Epithelial cell of proximal tubule (primary cell): ENCODE measurements at regions not wholly inside any gene's neighbourhood (a gene's known extent, or its start where the extent isn't known, plus 50 kb on each side); places are given as distances from the start of the nearest gene placed in this dataset.

Experiments
- DNase-seq: peaks from one replicate; pipeline ENCODE4 v3.0.0-alpha.2; 2011; ENCODE audit warnings: low read depth
- H3K4me3 ChIP-seq: 2 replicates; pipeline ENCODE4 v1.5.1; 2011; ENCODE audit warnings: low read depth, mild to moderate bottlenecking, low read length
- TF ChIP-seq, protein P1 (sequence below): conservative IDR thresholded peaks from 2 replicates; pipeline ENCODE4 v1.5.1; 2012; ENCODE audit warnings: low read depth, mild to moderate bottlenecking, low read length

DNA sequence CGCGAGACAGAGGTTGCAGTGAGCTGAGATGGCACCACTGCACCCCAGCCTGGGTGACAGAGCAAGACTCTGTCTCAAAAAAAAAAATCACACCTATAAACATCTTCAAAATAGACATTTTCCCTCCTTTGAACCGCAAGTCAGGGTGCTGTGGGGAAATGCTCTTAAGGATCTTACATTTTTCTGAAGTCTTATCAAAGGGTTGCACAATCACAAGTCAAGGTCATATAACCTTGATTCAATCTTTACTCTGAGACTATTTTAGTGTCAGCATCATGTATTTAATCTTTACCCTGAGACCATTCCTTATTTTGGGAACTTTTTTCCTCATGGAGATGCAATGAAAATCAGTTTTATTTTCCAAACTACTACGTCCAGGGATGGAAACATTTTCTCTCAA, 62.8 kb upstream of the RANBP3L start:
- TF ChIP-seq, protein P1, sequence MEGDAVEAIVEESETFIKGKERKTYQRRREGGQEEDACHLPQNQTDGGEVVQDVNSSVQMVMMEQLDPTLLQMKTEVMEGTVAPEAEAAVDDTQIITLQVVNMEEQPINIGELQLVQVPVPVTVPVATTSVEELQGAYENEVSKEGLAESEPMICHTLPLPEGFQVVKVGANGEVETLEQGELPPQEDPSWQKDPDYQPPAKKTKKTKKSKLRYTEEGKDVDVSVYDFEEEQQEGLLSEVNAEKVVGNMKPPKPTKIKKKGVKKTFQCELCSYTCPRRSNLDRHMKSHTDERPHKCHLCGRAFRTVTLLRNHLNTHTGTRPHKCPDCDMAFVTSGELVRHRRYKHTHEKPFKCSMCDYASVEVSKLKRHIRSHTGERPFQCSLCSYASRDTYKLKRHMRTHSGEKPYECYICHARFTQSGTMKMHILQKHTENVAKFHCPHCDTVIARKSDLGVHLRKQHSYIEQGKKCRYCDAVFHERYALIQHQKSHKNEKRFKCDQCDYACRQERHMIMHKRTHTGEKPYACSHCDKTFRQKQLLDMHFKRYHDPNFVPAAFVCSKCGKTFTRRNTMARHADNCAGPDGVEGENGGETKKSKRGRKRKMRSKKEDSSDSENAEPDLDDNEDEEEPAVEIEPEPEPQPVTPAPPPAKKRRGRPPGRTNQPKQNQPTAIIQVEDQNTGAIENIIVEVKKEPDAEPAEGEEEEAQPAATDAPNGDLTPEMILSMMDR: no peak
- H3K4me3 ChIP-seq: no peak overlapping the region
- DNase-seq: no peak

DNA sequence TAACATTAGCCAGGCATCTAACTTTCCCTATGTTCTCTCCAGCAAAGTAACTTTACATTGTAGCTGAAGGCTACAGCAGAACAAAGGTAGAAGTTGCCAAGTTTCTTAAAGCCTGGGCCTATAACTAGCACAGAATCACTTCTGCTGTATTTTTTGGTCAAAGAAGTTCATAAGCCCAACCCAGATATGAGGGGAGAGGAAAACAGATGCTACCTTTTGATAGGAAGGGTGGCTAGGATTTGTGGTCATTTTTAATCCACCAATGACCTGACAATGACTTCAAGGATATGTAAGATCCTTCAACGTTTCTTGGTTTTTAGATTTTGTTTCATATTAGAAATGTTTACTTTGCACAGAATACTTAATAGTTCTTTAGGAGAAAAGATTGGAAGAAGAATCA, 64.2 kb upstream of the RANBP3L start:
- H3K4me3 ChIP-seq: no peak overlapping the region
- DNase-seq: no peak
- TF ChIP-seq, protein P1: no peak

DNA sequence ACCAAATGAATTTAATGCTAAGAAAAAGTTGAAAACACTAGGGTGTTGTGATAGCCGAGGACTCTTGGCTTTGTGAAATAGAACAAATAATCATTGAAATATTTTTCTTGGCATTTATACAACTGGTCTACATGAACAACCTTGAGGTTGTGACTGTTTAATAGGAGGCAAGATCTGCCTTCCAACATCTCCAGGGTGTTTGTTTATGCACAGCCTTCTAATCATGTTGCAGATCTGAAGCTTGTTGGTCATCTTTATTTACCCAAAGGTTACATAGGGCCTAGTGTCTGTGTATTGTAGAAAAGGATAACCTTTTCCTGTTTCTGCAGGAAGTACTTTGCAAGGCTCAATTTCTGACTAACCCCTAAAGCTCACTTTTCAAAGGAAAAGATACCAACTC, 65.2 kb upstream of the RANBP3L start:
- H3K4me3 ChIP-seq: no peak overlapping the region
- DNase-seq: no peak
- TF ChIP-seq, protein P1: no peak

DNA sequence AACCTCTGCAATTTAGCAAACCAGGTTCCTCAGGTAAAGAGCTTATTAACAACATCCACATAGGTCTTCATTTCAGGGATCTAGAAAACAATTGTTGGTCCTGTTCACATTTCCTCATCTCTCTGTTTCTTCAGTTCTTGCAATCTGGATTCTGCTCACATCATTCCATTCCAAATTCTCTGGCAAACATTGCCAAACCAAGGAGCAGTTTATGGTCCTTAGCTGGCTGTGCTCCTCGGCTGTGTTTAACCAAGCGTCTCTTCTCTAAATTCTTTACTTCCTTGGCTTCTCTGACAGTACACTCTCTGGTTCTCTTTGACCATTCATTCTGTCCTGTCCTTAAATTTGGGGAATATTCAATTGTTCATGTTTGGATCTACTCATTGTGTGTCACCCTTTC, 65.8 kb upstream of the RANBP3L start:
- no peak for DNase-seq
- TF ChIP-seq, protein P1: no peak
- H3K4me3 ChIP-seq: no peak overlapping the region

DNA sequence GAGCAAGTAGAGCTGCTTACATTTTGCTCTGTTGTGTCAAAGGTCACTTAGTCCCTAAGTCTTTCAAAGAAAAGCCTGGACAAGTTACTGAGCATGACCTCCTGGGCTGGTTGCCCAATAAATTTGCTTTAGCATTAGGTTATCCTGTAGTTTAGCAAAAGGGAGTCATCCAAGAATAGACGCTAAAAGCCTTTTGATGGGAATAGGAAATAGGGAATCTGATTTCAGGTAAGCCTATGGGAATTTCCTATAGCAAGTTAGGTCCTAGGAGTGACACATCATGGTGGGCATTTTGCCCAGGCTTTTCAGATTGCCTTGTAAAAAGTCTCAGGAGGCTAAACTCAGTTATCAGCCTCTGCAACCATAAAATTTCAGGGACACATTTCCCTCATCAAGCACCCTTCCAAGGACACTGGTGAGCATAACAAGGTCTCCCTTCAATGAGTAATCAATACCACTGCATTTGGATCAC, 67.6 kb upstream of the RANBP3L start:
- DNase-seq: no peak
- H3K4me3 ChIP-seq: no peak overlapping the region
- TF ChIP-seq, protein P1: no peak

DNA sequence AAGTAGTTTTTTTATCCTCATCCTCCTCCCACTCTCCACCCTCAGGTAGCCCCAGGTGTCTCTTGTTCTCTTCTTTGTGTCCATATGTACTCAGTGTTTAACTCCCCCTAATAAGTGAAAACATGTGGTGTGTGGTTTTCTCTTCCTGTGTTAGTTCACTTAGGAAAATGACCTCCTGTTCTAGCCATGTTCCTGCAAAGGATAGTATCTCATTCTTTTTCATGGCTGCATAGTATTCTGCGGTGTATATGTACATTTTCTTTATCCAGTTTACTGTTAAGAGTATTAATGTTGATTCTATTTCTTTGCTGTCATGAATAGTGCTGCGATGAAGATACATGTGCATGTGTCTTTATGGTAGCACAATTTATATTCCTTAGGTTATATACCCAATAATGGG, 68.4 kb upstream of the RANBP3L start:
- H3K4me3 ChIP-seq: no peak overlapping the region
- DNase-seq: no peak
- TF ChIP-seq, protein P1: no peak

DNA sequence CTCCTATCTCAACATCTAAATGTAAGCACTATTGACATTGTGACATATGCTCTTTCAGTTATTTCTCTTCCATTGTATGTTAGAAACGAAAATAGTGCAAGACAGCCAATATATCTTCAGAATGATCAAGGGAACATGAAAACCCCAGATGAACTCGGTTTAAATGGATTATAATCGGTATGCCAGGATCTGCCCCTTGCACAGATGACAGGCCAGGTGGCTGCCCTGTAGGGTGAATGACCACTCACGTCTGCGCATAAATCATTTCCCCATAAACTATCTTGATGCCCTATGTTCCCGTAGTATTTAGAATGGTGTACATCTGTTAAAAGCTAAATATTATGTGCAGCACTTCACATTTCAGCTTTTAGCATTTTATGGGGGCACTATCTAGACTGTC, 69.7 kb upstream of the RANBP3L start:
- no peak overlapping the region for H3K4me3 ChIP-seq
- TF ChIP-seq, protein P1: no peak
- DNase-seq: no peak
